ENCODE measurements at regions not wholly inside any gene's neighbourhood (a gene's known extent, or its start where the extent isn't known, plus 50 kb on each side); places are given as distances from the start of the nearest gene placed in this dataset.

DNA sequence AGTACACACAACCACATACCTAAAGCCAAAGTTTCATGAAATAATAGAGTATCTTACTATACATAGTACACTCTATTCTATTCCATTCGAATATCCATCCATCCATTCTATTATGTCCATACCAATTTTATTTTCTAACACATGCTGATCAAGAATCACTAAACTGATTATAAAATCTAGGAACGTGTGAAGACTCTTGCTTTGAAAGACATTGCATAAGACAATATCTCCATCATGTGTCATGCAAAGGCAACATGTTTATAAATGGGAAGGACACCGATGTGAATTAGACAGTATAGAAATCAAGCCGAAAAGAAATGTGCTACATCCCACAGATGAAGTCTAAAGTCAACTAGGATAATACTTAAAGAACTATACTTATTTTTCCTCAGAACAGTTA is 1561.5 kb upstream of the TENM4 start:
- TF ChIP-seq ISL1 (CRISPR knock-in tag; IDR thresholded peaks at IDR 0.05) (no peak), POU6F1 (CRISPR knock-in tag; IDR thresholded peaks at IDR 0.05; ENCODE audit: borderline replicate concordance, low read depth) (no peak), ZFP30 (CRISPR knock-in tag; IDR thresholded peaks at IDR 0.05) (no peak), PPARA (CRISPR knock-in tag; IDR thresholded peaks at IDR 0.05; ENCODE audit: borderline replicate concordance) (no peak), ZNF565 (CRISPR knock-in tag; conservative IDR thresholded peaks at IDR 0.05; ENCODE audit: low read depth) (no peak), CSRNP3 (CRISPR knock-in tag; IDR thresholded peaks at IDR 0.05) (no peak), TSHZ2 (CRISPR knock-in tag; IDR thresholded peaks at IDR 0.05) (no peak), ESRRG (CRISPR knock-in tag; IDR thresholded peaks at IDR 0.05) (no peak), RARB (CRISPR knock-in tag; IDR thresholded peaks at IDR 0.05) (no peak), ZFP3 (CRISPR knock-in tag; IDR thresholded peaks at IDR 0.05) (no peak), OSR1 (CRISPR knock-in tag; IDR thresholded peaks at IDR 0.05) (no peak), TCF4 (CRISPR knock-in tag; IDR thresholded peaks at IDR 0.05; ENCODE audit: borderline replicate concordance) (no peak), ZNF8 (CRISPR knock-in tag; IDR thresholded peaks at IDR 0.05) (no peak)
- TF ChIP-seq, protein P1, sequence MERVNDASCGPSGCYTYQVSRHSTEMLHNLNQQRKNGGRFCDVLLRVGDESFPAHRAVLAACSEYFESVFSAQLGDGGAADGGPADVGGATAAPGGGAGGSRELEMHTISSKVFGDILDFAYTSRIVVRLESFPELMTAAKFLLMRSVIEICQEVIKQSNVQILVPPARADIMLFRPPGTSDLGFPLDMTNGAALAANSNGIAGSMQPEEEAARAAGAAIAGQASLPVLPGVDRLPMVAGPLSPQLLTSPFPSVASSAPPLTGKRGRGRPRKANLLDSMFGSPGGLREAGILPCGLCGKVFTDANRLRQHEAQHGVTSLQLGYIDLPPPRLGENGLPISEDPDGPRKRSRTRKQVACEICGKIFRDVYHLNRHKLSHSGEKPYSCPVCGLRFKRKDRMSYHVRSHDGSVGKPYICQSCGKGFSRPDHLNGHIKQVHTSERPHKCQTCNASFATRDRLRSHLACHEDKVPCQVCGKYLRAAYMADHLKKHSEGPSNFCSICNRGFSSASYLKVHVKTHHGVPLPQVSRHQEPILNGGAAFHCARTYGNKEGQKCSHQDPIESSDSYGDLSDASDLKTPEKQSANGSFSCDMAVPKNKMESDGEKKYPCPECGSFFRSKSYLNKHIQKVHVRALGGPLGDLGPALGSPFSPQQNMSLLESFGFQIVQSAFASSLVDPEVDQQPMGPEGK (CRISPR knock-in tag; IDR thresholded peaks at IDR 0.05; ENCODE audit: borderline replicate concordance), result no peak

Data from SK-N-SH treated with all-trans-retinoic acid at 6 μM for 48 hours (cell line).